Heart right ventricle (tissue), 16 donors: ENCODE measurements at regions not wholly inside any gene's neighbourhood (a gene's known extent, or its start where the extent isn't known, plus 50 kb on each side); places are given as distances from the start of the nearest gene placed in this dataset.

Experiments
- ATAC-seq, 8 donors: fragments of 200-7000 bp; cut with Tn5 transposase; one replicate each; pipeline ENCODE4 v1.9.1; 2020; ENCODE audit warnings: mild to moderate bottlenecking in 8 of 8, moderate library complexity in 8 of 8, moderate number of reproducible peaks in 1 of 8
- DNase-seq, 2 donors: peaks; one replicate each; pipeline ENCODE4 v3.0.0-alpha.2; 2020
- H3K27ac ChIP-seq, 10 donors: fragments of 200-600 bp; sonication (generic) in 2 of 10; one replicate each; pipeline versions ENCODE4 v1.5.0 to v1.8.0; 2020 to 2022; ENCODE audit warnings: mild to moderate bottlenecking in 3 of 10
- H3K27me3 ChIP-seq, 7 donors: fragments of 200-600 bp; one replicate each; pipeline ENCODE4 v1.8.0; 2021 to 2022; ENCODE audit warnings: mild to moderate bottlenecking in 2 of 7
- H3K36me3 ChIP-seq, 9 donors: fragments of 200-600 bp; sonication (generic) in 1 of 9; one replicate each; pipeline versions ENCODE4 v1.5.0 to v1.8.0; 2020 to 2022; ENCODE audit warnings: mild to moderate bottlenecking in 2 of 9
- H3K4me1 ChIP-seq, 9 donors: fragments of 200-600 bp; sonication (generic) in 1 of 9; one replicate each; pipeline versions ENCODE4 v1.5.0 to v1.8.0; 2020 to 2022; ENCODE audit warnings: mild to moderate bottlenecking in 4 of 9
- H3K4me3 ChIP-seq, 10 donors: fragments of 200-600 bp; sonication (generic) in 2 of 10; one replicate each; pipeline versions ENCODE4 v1.5.0 to v1.8.0; 2020 to 2022; ENCODE audit warnings: mild to moderate bottlenecking in 7 of 10, moderate library complexity in 2 of 10
- H3K9me3 ChIP-seq, 11 donors: fragments of 200-600 bp in 10 of 11; sonication (generic) in 2 of 11; one replicate each; pipeline versions ENCODE4 v1.5.0 to v1.8.0; 2013 to 2022; ENCODE audit warnings: mild to moderate bottlenecking in 2 of 11, control low read depth in 1 of 11, moderate library complexity in 1 of 11
- CTCF ChIP-seq, 9 donors: fragments of 200-600 bp; sonication (generic) in 2 of 9; IDR thresholded peaks; one replicate each; pipeline versions ENCODE4 v1.5.0 to v1.8.0; 2021 to 2022; ENCODE audit warnings: antibody characterized with exemption in 9 of 9, mild to moderate bottlenecking in 5 of 9, moderate library complexity in 1 of 9
- WGBS, 2 donors: extraction: QIAGEN DNeasy Blood & Tissue Kit; methylation state at CpG; one replicate each; pipeline ENCODE4 v1.1.7; 2013; ENCODE audit warnings: inconsistent platforms in 1 of 2; 5-methylcytosine and 5-hydroxymethylcytosine counted together
- intact Hi-C, 10 donors: fragments of 100-400 bp; cut with DNase I; formaldehyde crosslinking; loops; one replicate each; pipeline versions ENCODE4 v1.11.1 to v1.14.2; 2022
- donor health status: Arrhythmogenic right ventricular cardiomyopathy.
- donor health status: ischemic (EF 13 %, LVEDD 7.1; RV severe dilation, severe dysfunction).
- donor health status: healthy with polysubstance abuse.
- donor health status: DM: no; HTN: yes; CAD: no.
- donor health status: DM: no; HTN: no; CAD: no.
- donor health status: ischemic (EF 25% LVEDD 6.9; RV normal size, moderate dysfunction).
- donor health status: ischemic (EF 25% LVEDD 5.7; RV mildly dilated, moderate dysfunction).
- donor health status: healthy.
- donor health status: DM: yes; HTN: yes; CAD: no.
- donor health status: Ischemic cardiomyopathy.
- donor health status: ischemic (EF 35%, LVEDD 5.7; RV mildly dilated, moderate dysfunction).
- donor health status: nonischemic (EF 11% LVEDD 7.7; RV severe dilation, severe dysfunction).
- donor health status: DM: yes; HTN: yes; CAD: no.
- donor health status: PGD.
- donor health status: ischemic (EF 29% LVEDD 5.4; RV normal size, mild dysfunction).
- donor health status: nonischemic (EF 23%, LVEDD 6.1; RV moderate dilation, normal function).

GRCh38 chr12:16090974-16091373 lies 179.8 kb downstream of the DERA start:
- no peak overlapping the region for H3K27ac ChIP-seq
- peaks cover 0 to 6% (median 0%) of the 10 kb centered on the region in 11 donors for H3K9me3 ChIP-seq
- intact Hi-C loops, result no loop called here
- no peak overlapping the region for H3K4me3 ChIP-seq
- no peak for TF ChIP-seq CTCF (IDR thresholded peaks at IDR 0.05)
- DNase-seq, result no peak
- peaks cover 0 to 13% (median 0%) of the 10 kb centered on the region in 9 donors for H3K4me1 ChIP-seq
- 94% methylated on average over 3 of the region's 3 CpGs for WGBS, 2 donors
- H3K36me3 ChIP-seq, result no peaks in the 10 kb centered on the region
- ATAC-seq, result no peak
- H3K27me3 ChIP-seq, result no peaks in the 10 kb centered on the region

- TF ChIP-seq CTCF (IDR thresholded peaks at IDR 0.05), result no peak
- Histone ChIP-seq H3K27ac (no peak overlapping the region), H3K27me3 (no peaks in the 10 kb centered on the region), H3K4me3 (no peak overlapping the region), H3K9me3 (peaks cover 0 to 2% (median 0%) of the 10 kb centered on the region in 11 donors), H3K4me1 (no peaks in the 10 kb centered on the region), H3K36me3 (no peaks in the 10 kb centered on the region)
- ATAC-seq (no peak), DNase-seq (no peak)
- intact Hi-C loops, result no loop called here
- WGBS, 2 donors, result 96 to 98% methylated on average over 3 of the region's 3 CpGs
These were observed 177.3 kb downstream of the DERA start for GRCh38 chr12:16088421-16088820.
